A549 (cell line): ENCODE measurements at regions not wholly inside any gene's neighbourhood (a gene's known extent, or its start where the extent isn't known, plus 50 kb on each side); places are given as distances from the start of the nearest gene placed in this dataset.

ENCODE experiments used
- ATAC-seq, 2 experiments: fragments of 200-7000 bp in 1 of 2; fragments of >200 bp in 1 of 2; cut with Nextera tagmentation in 1 of 2; cut with Tn5 transposase in 1 of 2; 3 replicates each; pipeline versions ENCODE4 v1.8.0 to v1.9.1; 2018 to 2020; ENCODE audit warnings: mild to moderate bottlenecking in 1 of 2, moderate library complexity in 1 of 2
- CTCF ChIA-PET: fragments of 300-600 bp; sonication (Branson Sonifier 250); formaldehyde crosslinking; extraction: SDS; loops from one replicate; lab custom pipeline; 2021; ENCODE audit warnings: antibody characterized with exemption, inconsistent platforms; lab: Yijun Ruan, JAX
- POLR2A ChIA-PET: fragments of 350-600 bp; formaldehyde crosslinking; extraction: SDS; loops from one replicate; lab custom pipeline; 2021; ENCODE audit warnings: antibody characterized with exemption, inconsistent platforms; lab: Yijun Ruan, JAX
- DNase-seq, 2 experiments: peaks; one replicate each; pipeline versions ENCODE4 v3.0.0 to v3.0.0-alpha.2; 2011 to 2016; ENCODE audit warnings: low read depth in 1 of 2, low spot score in 1 of 2
- FAIRE-seq: peaks from 2 replicates; lab custom pipeline; 2011; peaks lifted over from hg19 to GRCh38; lab: Jason Lieb, UNC
- H3K27ac ChIP-seq, 2 experiments: fragments of >200 bp; sonication (Bioruptor Twin); formaldehyde crosslinking; 3 replicates each; pipeline ENCODE4 v1.5.1; 2016 to 2017
- H3K4me1 ChIP-seq: fragments of >200 bp; sonication (Bioruptor Twin); formaldehyde crosslinking; 3 replicates; pipeline ENCODE4 v1.6.1; 2016
- H3K4me2 ChIP-seq: fragments of >200 bp; sonication (Bioruptor Twin); formaldehyde crosslinking; 3 replicates; pipeline ENCODE4 v1.6.1; 2016
- H3K4me3 ChIP-seq: fragments of >200 bp; sonication (Bioruptor Twin); formaldehyde crosslinking; 3 replicates; pipeline ENCODE4 v1.5.1; 2016
- H3K9me3 ChIP-seq: fragments of >200 bp; sonication (Bioruptor Twin); formaldehyde crosslinking; 3 replicates; pipeline ENCODE4 v1.6.1; 2016
- BCL3 ChIP-seq: fragments of >200 bp; sonication (Bioruptor Twin); formaldehyde crosslinking; IDR thresholded peaks from 3 replicates; pipeline ENCODE4 v1.6.1; 2016
- BHLHE40 ChIP-seq: IDR thresholded peaks from 2 replicates; pipeline ENCODE4 v1.6.1; 2012; ENCODE audit warnings: low read depth, low read length, inconsistent platforms
- CHD2 ChIP-seq: fragments of 150-350 bp; IDR thresholded peaks from 2 replicates; pipeline ENCODE4 v1.6.1; 2014; ENCODE audit warnings: low read length; ENCODE audit not compliant: partially characterized antibody
- EP300 ChIP-seq, 2 experiments: fragments of >200 bp; sonication (Bioruptor Twin); formaldehyde crosslinking; IDR thresholded peaks; 2 replicates in 1 of 2; 3 replicates in 1 of 2; pipeline ENCODE4 v1.6.1; 2016 to 2017
- FOSB ChIP-seq: fragments of 250-450 bp; sonication (Bioruptor Pico); IDR thresholded peaks from 2 replicates; pipeline ENCODE4 v1.5.0; 2020; ENCODE audit warnings: mild to moderate bottlenecking, moderate library complexity
- FOSL2 ChIP-seq, 2 experiments: fragments of 450-650 bp in 1 of 2; fragments of >200 bp in 1 of 2; sonication (Bioruptor Twin) in 1 of 2; formaldehyde crosslinking; IDR thresholded peaks; 2 replicates each; pipeline versions ENCODE4 v1.5.0 to v1.6.1; 2016 to 2020; ENCODE audit warnings: mild to moderate bottlenecking in 1 of 2, moderate library complexity in 1 of 2
- HDAC2 ChIP-seq: fragments of 200-600 bp; sonication (generic); IDR thresholded peaks from 2 replicates; pipeline ENCODE4 v1.6.1; 2016
- HMGXB4 ChIP-seq: fragments of 250-450 bp; sonication (Bioruptor Pico); IDR thresholded peaks from 2 replicates; pipeline ENCODE4 v1.5.0; 2021; ENCODE audit warnings: mild to moderate bottlenecking, moderate library complexity, borderline replicate concordance
- HOXB13 ChIP-seq: fragments of 250-450 bp; sonication (Bioruptor Pico); IDR thresholded peaks from 2 replicates; pipeline ENCODE4 v1.5.0; 2020; ENCODE audit warnings: low read depth, mild to moderate bottlenecking, moderate library complexity
- JUNB ChIP-seq: fragments of >200 bp; sonication (Bioruptor Twin); formaldehyde crosslinking; IDR thresholded peaks from 2 replicates; pipeline ENCODE4 v1.6.1; 2016
- NR3C1 ChIP-seq: fragments of >200 bp; sonication (Bioruptor Twin); formaldehyde crosslinking; IDR thresholded peaks from 3 replicates; pipeline ENCODE4 v1.6.1; 2017
- PBX3 ChIP-seq: IDR thresholded peaks from 2 replicates; pipeline ENCODE4 v1.6.1; 2012
- POLR2A ChIP-seq: IDR thresholded peaks from 2 replicates; pipeline ENCODE4 v1.6.1; 2012; ENCODE audit warnings: mild to moderate bottlenecking, low read length
- RAD21 ChIP-seq, 2 experiments: fragments of >200 bp in 1 of 2; sonication (Bioruptor Twin) in 1 of 2; formaldehyde crosslinking in 1 of 2; IDR thresholded peaks in 1 of 2; conservative IDR thresholded peaks in 1 of 2; 2 replicates in 1 of 2; 3 replicates in 1 of 2; pipeline ENCODE4 v1.6.1; 2012 to 2018; ENCODE audit warnings: inconsistent platforms in 1 of 2
- RCOR1 ChIP-seq: fragments of 150-350 bp; IDR thresholded peaks from 2 replicates; pipeline ENCODE4 v1.6.1; 2014; ENCODE audit warnings: antibody characterized with exemption, low read length, low read depth
- RFX5 ChIP-seq: fragments of 450-650 bp; IDR thresholded peaks from 2 replicates; pipeline ENCODE4 v1.7.1; 2014; ENCODE audit warnings: antibody characterized with exemption, mild to moderate bottlenecking, moderate library complexity
- SMC3 ChIP-seq: fragments of >200 bp; sonication (Bioruptor Twin); formaldehyde crosslinking; IDR thresholded peaks from 3 replicates; pipeline ENCODE4 v1.6.1; 2018; ENCODE audit warnings: inconsistent platforms
- SREBF2 ChIP-seq: fragments of 450-650 bp; IDR thresholded peaks from 2 replicates; pipeline ENCODE4 v1.6.1; 2014; ENCODE audit warnings: mild to moderate bottlenecking, moderate library complexity
- ZNF302 ChIP-seq: fragments of 250-450 bp; sonication (Bioruptor Pico); IDR thresholded peaks from 2 replicates; pipeline ENCODE4 v1.9.0; 2021; ENCODE audit warnings: inconsistent platforms, mild to moderate bottlenecking, moderate library complexity
- WGBS: methylation state at CpG from one replicate; pipeline ENCODE4 v1.1.6; 2017; ENCODE audit errors: missing lambda C conversion rate; 5-methylcytosine and 5-hydroxymethylcytosine counted together
- TF ChIP-seq, protein P1 (sequence below): fragments of 450-650 bp; IDR thresholded peaks from 2 replicates; pipeline ENCODE4 v1.6.1; 2014; ENCODE audit warnings: antibody characterized with exemption

DNA sequence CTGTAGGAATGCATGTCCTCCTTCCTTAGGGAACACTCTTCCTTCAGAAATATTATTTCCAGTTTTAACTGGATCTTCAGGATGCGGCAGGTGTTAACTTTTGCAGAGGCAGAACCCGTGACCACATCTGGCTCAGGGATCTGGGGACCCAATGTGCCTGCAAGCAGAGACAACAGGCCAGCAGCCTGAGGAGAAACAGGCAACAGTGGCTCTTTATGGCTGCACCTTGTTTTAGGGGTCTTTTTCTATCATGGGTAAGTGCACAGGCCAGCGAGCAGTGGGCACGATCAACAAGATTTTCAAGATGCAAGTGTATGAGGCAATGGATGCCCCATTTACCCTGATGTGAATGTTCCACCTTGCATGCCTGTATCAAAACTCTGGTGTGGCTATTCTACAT lies 497.5 kb upstream of the KLF6 start:
- Histone ChIP-seq H3K4me3 (no peak overlapping the region), H3K4me2 (no peak overlapping the region), H3K27ac (no peak overlapping the region), H3K4me1 (peaks cover 17% of the 10 kb centered on the region), H3K9me3 (no peaks in the 10 kb centered on the region)
- FAIRE-seq: no peak
- no peak for DNase-seq
- TF ChIP-seq RCOR1: no peak
- CTCF ChIA-PET: no interaction called here
- POLR2A ChIA-PET: no interaction called here
- no peak for ATAC-seq
- 95% methylated on average over 4 of the region's 4 CpGs for WGBS

- Histone ChIP-seq H3K9me3 (no peaks in the 10 kb centered on the region), H3K27ac (peak overlapping the region; percentile 7 to 45; a peak in 2 of 6 replicates), H3K4me1 (peaks cover 17% of the 10 kb centered on the region), H3K4me3 (no peak overlapping the region), H3K4me2 (peak overlapping the region; percentile 36; the same call in 2 of the 3 replicates)
- 85% methylated on average over 6 of the region's 6 CpGs for WGBS
- DNase-seq: no peak
- no peak for ATAC-seq
- no peak for FAIRE-seq
- CTCF ChIA-PET: interaction anchor here (0.8 to 1.1 kb wide), 2 partner anchors 67 to 141 kb away, joined by 3 to 5 read pairs; no protein-coding TSS in a partner anchor
- POLR2A ChIA-PET: no interaction called here
- TF ChIP-seq NR3C1 (no peak), PBX3 (no peak), FOSB (CRISPR knock-in tag) (no peak), HMGXB4 (CRISPR knock-in tag) (no peak), EP300 (IDR thresholded peaks at IDR 0.05) (no peak), CHD2 (no peak), HOXB13 (CRISPR knock-in tag) (no peak), JUNB (no peak), BCL3 (no peak), POLR2A (no peak), ZNF302 (CRISPR knock-in tag) (no peak), RFX5 (no peak), HDAC2 (no peak), RAD21 (conservative IDR thresholded peaks at IDR 0.05 in 1 of 2, IDR thresholded peaks at IDR 0.05 in 1 of 2) (no peak), SMC3 (no peak), BHLHE40 (no peak)
- TF ChIP-seq, protein P1, sequence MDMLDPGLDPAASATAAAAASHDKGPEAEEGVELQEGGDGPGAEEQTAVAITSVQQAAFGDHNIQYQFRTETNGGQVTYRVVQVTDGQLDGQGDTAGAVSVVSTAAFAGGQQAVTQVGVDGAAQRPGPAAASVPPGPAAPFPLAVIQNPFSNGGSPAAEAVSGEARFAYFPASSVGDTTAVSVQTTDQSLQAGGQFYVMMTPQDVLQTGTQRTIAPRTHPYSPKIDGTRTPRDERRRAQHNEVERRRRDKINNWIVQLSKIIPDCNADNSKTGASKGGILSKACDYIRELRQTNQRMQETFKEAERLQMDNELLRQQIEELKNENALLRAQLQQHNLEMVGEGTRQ: no peak
Measured at GRCh38 chr10:4281190-4281825, 496.3 kb upstream of the KLF6 start.

GRCh38 chr10:4280461-4281189 lies 495.6 kb upstream of the KLF6 start:
- Histone ChIP-seq H3K4me2 (peak overlapping the region; percentile 36), H3K4me1 (peaks cover 17% of the 10 kb centered on the region), H3K27ac (peak overlapping the region; percentile 28 to 45; a peak in 4 of 6 replicates), H3K9me3 (no peaks in the 10 kb centered on the region), H3K4me3 (no peak overlapping the region)
- ChIA-PET CTCF (interaction anchor here (0.8 to 1.2 kb wide), 3 partner anchors 13 to 140 kb away, joined by 3 to 5 read pairs (median 3); no protein-coding TSS in a partner anchor), POLR2A (no interaction called here)
- no peak for ATAC-seq
- FAIRE-seq: no peak
- no peak for TF ChIP-seq FOSL2 (IDR thresholded peaks at IDR 0.05)
- peak; percentile 54 for TF ChIP-seq FOSL2 (CRISPR knock-in tag; IDR thresholded peaks at IDR 0.05)
- no peak for TF ChIP-seq SREBF2
- 66% methylated on average over 7 of the region's 7 CpGs for WGBS
- DNase-seq: no peak
